HG02973 (cell line): ENCODE measurements at regions not wholly inside any gene's neighbourhood (a gene's known extent, or its start where the extent isn't known, plus 50 kb on each side); places are given as distances from the start of the nearest gene placed in this dataset.

Experiments used
- ATAC-seq: cut with Tn5 transposase; IDR thresholded peaks from one replicate; pipeline ENCODE4 v1.9.1; 2021; ENCODE audit warnings: moderate library complexity; ENCODE audit not compliant: unreplicated experiment

GRCh38 chr16:73210686-73211085, 162.8 kb upstream of the ZFHX3 start:
- no peak for ATAC-seq

- no peak for ATAC-seq
Measured at GRCh38 chr16:73210084-73210483, 162.2 kb upstream of the ZFHX3 start.

- ATAC-seq, result no peak
Measured at GRCh38 chr16:73209190-73209589, 161.3 kb upstream of the ZFHX3 start.

GRCh38 chr16:73206151-73206707, 158.3 kb upstream of the ZFHX3 start:
- no peak for ATAC-seq

- no peak for ATAC-seq
Measured at GRCh38 chr16:73205153-73205886, 157.4 kb upstream of the ZFHX3 start.

- no peak for ATAC-seq
Measured at GRCh38 chr16:73204359-73205152, 156.6 kb upstream of the ZFHX3 start.

GRCh38 chr16:73202161-73202729, 154.3 kb upstream of the ZFHX3 start:
- ATAC-seq, result no peak

GRCh38 chr16:73199214-73199613, 151.3 kb upstream of the ZFHX3 start:
- no peak for ATAC-seq

DNA sequence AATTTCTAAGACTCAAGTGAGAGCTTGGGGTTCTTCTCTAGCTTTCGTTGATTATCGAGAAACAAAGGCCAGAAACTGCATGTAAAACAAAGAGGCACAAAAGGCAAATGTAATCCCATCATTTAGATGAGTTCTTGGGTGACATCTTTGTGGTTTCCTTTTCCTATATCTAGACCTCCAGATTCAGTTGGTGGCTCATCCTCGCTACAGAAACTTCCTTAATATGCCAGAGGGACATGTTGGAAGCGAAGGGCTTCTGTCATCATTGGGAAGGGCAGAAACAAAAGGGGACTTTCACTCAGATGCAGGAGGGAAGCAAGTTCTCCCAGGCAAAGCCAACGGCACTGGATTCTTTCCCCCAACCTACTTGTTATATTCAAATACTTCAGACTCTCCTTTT, 150.6 kb upstream of the ZFHX3 start:
- no peak for ATAC-seq

DNA sequence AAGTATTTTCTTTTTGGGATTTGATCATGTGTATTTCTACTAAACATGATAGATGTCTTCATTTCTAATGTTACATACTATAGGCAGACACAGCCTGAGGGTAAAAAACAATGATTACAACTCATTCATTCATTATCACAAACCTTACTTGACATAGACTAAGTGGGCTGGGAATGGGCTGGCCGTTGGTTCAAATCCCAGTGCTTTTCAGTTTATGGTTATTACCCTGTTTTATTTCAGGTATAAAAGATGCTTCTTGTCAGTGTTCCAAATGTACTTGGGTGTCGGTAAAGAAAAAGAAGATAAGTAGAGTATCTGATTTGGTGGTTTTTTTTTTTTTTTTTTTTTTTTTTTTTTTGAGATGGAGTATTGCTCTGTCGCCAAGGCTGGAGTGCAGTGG, 149.7 kb upstream of the ZFHX3 start:
- no peak for ATAC-seq

DNA sequence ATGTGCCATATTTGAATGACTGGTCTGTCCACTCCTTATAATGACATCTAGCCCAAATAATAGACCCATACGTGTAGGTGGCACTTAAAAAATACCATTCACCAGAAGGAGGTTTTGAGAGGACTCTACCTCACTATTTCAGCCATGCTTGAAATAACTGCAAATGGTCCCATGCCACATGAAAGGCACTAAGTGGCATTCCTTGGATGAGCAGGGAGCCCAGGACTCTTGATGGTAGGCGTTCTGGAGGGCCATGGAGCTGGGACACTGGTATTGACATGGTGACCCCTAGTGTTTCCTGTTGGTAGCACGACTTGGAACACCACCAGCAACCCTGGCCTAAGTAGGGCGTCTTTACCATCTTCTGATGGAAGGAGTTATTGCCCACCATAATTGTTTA, 148.7 kb upstream of the ZFHX3 start:
- no peak for ATAC-seq

- ATAC-seq, result no peak
Measured at GRCh38 chr16:73193464-73193863, 145.5 kb upstream of the ZFHX3 start.

DNA sequence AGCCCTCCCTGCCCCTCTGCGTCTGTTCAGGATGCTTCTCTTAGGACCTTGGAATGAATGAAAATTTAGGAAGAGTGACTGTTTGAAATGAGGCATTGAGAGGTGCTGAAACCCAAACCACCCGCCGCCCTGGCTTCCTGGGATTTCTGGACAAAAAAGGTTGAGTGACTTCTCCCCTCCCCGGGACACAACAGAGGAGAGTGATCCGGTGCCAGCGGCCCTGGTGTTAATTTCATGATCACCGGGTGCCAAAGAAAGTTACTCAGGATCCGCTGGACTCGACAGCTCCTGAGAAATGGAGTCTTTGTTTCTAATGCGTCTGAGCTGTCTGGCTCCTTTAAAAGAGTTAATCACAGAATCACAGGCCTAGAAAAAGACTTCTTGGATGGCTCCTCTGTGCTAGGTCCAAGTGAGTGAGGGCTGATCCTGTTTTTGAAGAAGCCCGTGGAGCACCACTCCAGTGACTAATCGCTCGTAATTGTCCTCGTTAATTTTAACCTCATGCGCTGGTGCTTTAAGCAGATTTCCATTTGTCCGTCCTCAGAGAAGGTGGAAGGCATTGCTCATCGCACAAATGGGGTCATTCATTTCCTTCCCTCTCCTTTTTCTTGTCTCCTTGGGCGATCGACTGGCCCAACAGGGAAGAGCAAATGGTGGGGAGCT, 144.4 kb upstream of the ZFHX3 start:
- no peak for ATAC-seq

DNA sequence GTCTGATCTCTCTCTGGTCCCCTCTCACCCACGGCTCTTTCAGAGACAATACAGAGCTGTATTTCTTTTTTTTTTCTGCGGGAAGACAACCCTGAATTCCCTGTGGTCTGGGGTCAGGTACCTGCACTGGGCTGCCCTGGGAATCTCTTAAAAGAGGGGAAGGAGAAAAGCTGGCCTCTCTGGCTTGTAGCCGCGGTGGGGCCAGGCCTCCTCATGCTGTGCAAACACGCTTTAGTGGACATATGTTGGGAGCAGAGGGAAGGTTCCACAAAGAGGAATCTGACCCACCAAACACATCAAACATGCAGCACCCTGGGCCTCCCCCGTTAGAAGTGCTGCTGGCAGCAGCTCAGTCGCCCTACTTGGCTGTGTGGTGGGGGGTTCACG, 143.7 kb upstream of the ZFHX3 start:
- no peak for ATAC-seq

- no peak for ATAC-seq
Measured at GRCh38 chr16:73190688-73191659, 143.0 kb upstream of the ZFHX3 start.

DNA sequence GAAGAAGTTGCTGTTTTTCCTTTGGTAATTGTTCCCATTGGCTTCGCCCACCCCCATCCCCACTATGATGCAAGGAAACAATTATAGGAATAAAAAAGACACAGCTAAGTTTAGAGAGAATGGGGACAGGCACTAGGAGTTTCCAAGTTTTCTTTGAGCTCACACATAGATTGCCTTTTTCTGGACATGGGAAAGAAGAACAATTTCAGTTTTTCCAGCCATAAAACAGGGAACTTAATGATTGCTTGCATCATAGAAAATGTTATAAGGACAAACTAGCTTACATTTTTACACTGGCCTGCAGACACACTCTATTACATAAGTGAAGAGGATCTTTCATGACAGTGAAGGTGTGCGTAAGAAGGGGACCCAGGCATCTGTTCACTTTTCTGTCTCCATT, 142.3 kb upstream of the ZFHX3 start:
- ATAC-seq, result no peak

DNA sequence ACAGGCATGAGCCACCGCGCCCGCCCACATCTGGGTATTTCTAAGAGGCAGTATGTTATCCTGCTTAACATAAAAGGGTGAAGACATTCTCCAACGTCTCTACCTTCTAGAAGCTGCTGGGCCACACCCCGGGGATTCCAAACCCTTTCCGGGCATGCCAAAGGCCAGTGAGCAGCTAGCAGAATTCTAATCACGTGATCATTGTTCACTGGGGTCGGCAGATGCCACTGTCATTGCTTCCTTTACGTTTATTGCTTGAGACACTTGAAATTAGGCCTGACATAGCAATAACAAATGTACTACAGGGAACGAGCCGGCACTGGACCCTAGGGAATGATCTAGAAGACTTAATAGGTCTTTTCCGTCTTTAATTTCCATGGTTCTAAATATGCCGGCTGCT, 141.2 kb upstream of the ZFHX3 start:
- ATAC-seq, result no peak

GRCh38 chr16:73186752-73187601, 139.0 kb upstream of the ZFHX3 start:
- no peak for ATAC-seq

- no peak for ATAC-seq
Measured at GRCh38 chr16:73185737-73186136, 137.8 kb upstream of the ZFHX3 start.
